ENCODE measurements at regions not wholly inside any gene's neighbourhood (a gene's known extent, or its start where the extent isn't known, plus 50 kb on each side); places are given as distances from the start of the nearest gene placed in this dataset.

- no peak for DNase-seq
- no peak for ATAC-seq
These were observed 164.1 kb upstream of the TOM1L1 start for GRCh38 chr17:54736573-54736972.

GRCh38 chr17:54738496-54738895 lies 162.2 kb upstream of the TOM1L1 start:
- ATAC-seq (no peak), DNase-seq (no peak)

DNA sequence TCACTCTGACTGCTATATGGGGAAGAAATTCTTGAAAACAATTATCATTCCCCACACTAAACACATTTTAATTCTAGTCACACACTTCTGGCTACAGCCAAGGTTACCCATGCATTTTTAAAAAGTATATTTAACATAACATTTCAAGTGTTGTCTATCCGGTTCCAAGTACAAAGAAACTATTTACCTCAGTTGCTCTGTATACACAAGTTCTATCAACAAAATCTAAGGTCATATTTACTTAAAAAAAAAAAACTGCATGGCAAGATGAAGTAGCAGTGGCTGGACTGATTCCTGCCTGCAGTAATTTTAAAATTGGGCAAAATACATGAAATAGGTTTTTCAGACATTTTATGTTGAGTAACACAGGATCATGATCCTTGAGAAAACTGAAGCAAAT lies 155.9 kb upstream of the TOM1L1 start:
- no peak for DNase-seq
- no peak for ATAC-seq

DNA sequence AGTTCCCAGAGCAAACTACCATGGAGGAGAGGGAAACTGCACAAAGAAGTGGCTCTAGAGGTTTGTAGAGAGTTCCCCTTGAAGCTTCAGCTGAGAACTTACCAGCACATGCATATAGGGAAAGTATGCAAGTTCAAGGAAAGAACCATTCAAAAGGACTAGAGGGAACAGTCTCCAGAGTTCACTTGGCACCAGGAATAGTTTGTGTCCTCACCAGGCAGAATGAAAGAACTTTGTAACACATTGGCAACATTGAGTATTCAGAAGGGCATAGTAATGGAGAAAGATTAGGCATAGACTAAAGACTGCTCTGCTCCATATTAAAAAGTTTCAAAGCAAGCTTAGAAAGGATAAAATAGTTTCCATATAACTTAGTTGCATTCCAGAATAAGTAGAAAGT lies 155.4 kb upstream of the TOM1L1 start:
- ATAC-seq (no peak), DNase-seq (no peak)

- DNase-seq (no peak), ATAC-seq (no peak)
These were observed 154.8 kb upstream of the TOM1L1 start for GRCh38 chr17:54745862-54746261.

GRCh38 chr17:54749157-54749556 lies 151.5 kb upstream of the TOM1L1 start:
- ATAC-seq (no peak), DNase-seq (no peak)

GRCh38 chr17:54754560-54754959 lies 146.1 kb upstream of the TOM1L1 start:
- peak; percentile 13 for DNase-seq

DNA sequence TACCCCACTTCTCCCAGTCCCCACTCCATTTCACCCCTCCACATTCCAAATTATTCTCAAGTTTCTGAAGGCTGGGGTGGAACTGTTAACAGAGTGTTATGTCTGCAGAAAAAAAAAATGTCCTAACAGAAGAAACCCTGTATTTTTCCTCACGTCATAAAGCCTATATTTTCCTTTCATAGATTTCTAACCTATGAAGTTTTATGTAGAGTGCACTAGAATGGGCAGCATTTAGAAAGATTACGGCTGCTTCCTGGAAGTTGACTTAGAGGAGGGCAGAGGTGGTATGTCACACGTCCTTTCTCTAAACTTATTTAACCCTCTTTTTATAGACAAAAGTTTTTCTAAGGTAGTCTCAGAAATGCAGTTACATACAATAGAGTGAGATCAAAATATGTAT lies 139.8 kb upstream of the TOM1L1 start:
- ATAC-seq (no peak), DNase-seq (no peak)

More at GRCh38 chr17:54754560-54754959, 146.1 kb upstream of the TOM1L1 start:
- ATAC-seq = no peak

DNA sequence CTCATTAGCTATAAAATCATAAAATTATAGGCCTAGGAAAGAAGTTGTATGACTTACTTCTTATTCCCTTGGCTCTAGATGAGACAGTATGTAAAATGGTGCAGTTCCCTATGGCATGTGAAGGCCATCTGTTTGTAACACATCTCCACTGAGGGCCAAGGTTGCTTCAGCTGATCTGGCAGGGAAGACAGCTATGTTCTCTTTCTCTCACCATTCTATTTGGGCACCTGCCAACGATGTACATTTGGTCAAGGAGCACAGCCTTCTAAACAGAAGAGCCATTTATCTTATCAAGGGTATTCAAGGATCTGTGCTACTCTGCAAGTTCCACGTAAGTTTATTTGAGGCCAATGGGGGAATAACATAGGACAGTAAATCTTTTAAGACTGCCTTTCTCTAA lies 129.8 kb upstream of the TOM1L1 start:
- ATAC-seq = no peak
- no peak for DNase-seq

- DNase-seq = no peak
- ATAC-seq = no peak
These were observed 129.2 kb upstream of the TOM1L1 start for GRCh38 chr17:54771409-54771915.

DNA sequence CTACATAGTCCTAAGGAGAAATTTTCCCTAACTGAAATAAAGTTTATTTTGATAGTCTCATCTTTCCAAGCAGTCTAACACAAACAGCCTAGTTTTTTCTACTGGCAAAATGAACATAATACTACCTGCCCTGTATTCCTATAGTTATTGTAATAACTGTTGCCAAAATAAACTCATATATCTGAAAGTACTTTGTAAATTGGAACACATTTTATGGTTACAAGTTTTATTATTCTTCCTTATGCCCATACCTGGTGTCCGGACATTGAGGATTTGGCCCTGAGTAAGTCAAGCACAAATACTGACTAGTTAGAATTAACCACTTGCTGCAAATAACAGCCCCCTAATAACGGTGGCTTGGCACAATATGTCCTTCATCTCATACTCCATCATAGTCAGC lies 120.4 kb upstream of the TOM1L1 start:
- ATAC-seq (no peak), DNase-seq (no peak)

DNA sequence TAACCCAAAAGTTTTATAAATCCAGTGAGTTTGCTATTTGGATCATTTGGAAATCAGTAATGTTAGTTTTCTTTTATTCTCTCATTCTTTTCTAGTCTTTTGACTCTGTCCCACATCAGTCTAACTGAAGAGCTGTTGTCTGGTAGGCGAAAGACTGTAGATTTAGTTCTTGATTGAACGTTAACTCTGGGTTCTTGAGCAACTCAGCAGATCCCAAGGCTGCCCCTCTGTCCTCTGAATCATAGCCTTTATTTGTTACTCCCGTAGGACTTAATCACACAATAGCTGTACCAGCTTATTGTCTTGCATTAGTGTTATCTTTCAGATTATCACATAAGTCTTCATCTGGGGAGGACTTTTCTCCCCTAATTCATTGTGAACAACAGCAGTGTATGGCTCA lies 119.3 kb upstream of the TOM1L1 start:
- DNase-seq (no peak), ATAC-seq (no peak)

GRCh38 chr17:54784305-54784704 lies 116.3 kb upstream of the TOM1L1 start:
- no peak for ATAC-seq

DNA sequence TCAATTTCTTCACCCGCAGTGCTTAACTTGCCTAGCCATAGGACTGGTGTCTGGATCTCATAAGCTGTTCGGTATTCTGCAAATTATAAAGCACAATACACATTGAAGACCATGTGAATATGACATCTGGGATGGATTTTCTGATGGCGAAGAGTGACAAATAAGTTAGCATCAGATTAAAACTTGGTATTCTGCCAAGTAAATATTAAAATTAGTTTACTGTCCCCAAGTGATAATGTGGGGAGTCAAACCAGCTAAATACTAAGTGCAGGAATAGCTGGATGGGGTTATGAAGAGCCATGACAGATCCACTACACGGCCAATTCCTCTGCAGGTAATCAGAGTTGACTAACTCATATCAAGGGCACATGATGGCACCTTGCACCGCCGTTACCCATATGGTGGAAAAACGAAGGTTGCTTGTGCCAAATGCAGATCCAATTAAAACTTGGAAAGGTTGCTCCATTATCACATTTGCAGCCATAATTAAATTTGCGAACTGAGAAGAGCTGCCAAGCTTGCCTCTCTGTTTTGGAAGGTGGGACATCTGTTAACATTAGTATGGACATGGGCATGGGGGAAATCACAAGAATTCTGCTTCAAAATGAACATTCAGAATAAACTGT lies 114.9 kb upstream of the TOM1L1 start:
- ATAC-seq (no peak), DNase-seq (no peak)

More at GRCh38 chr17:54784305-54784704, 116.3 kb upstream of the TOM1L1 start:
- no peak for DNase-seq

DNA sequence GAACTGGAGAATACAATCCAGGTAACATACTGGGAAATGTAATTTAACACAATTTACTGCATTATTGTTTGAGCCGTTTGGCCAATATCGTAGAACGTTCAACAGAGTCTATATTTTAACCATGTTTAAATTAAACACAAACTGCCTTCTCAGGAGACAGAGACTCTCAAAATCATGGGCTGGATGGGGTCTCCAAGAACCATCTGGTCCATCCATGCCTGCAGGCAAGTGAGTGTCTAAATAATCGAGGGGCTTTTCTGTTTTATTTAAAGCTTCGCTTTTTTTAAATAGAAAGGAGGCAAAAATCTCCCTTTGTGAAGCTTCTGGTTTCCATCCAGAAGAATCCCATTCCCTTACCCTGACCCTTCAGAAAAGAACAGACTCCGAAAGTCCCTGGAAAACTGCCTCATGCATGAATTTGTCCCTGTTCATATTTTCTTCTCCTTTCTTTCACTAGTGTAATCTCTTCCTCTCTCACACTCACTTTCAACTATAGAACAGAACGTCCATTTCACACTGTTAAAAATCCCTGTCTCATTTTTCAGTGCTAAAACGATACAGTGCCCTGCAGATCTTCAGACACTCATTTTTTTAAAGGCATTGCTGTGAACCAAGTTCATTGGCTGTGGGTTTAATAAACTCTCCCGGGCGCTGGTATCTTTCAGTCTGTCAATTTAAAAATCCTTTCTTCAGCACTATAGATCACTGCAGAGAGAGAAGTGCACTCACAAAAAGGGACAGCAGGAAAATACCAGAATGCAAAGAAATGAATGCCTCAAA lies 111.4 kb upstream of the TOM1L1 start:
- no peak for ATAC-seq
- DNase-seq = no peak

- no peak for DNase-seq
- ATAC-seq = no peak
These were observed 107.4 kb upstream of the TOM1L1 start for GRCh38 chr17:54793271-54793670.

DNA sequence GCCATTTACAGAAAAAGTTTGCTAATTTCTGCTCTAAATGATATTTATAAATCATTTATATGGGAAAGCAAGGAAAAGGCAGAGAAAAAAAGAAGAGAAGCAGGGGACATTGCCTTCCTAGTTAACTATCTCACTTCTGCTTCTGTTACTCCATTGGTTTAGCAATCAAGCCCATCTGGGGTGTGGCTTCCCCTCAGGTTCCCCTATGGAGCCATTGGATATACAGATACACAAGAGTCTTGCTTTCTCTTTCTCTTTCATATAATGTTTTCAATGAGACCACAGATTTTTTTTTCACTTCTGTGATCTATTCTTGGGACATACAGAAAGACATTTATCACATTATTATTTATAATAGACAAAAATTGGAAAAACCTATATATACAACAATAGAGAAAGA lies 105.6 kb upstream of the TOM1L1 start:
- ATAC-seq (no peak), DNase-seq (no peak)

DNA sequence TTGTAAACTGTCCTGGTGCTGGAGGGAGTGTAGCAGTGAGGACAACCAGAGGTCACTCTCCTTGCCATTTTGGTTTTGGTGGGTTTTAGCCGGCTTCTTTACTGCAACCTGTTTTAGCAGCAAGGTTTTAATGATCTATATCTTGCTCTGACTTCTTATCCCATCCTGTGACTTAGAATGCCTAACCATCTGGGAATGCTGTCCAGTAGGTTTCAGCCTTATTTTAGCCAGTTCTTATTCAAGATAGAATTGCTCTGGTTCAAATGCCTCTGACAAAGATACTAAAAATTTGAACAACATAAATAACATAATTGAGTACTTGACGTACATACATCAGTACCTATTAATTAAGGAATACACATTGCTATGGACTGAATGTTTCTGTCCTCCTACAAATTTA lies 93.3 kb upstream of the TOM1L1 start:
- DNase-seq = no peak
- ATAC-seq = no peak

GRCh38 chr17:54813896-54814295 lies 86.8 kb upstream of the TOM1L1 start:
- DNase-seq = no peak
- ATAC-seq = no peak

DNA sequence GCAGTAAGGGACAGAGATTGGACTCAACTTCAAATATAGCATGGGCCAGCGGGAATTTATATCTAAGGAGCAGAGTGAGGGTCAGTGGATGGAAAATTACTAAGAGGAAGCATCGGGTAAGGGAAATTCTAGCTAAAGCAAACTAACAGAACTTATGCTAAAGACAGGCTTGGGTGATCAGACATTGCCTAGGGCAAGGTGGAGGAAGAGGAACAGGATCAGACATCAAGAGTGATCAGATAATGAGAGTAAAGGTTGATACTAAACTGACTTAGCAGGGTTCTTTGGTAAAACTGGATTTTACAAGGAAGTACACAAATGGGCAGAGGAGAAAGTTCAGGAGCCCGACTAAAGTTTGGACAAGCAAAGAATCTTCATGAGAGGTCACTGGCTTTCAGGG lies 86.3 kb upstream of the TOM1L1 start:
- no peak for DNase-seq
- no peak for ATAC-seq

- ATAC-seq (no peak), DNase-seq (no peak)
These were observed 66.6 kb upstream of the TOM1L1 start for GRCh38 chr17:54834086-54834485.

DNA sequence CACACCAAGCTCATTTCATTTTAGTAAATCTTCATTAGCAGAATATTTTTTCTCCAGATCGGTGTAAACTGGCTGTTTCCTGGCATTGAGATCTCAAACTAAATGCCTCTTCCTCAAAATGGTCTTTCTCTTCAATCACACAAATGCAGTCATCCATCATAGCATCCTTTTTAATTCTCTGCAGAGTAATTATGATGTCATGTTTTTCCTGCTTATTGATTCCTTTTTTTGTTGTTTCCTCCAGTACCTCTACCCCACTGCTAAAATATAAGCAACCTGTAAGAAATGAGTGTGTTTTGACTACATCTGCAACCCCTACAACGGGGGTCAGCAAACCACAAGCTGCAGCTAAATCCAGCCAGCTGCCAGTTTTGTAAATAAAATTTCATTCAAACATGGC lies 65.6 kb upstream of the TOM1L1 start:
- DNase-seq = no peak
- no peak for ATAC-seq

GRCh38 chr17:54836723-54837462 lies 63.8 kb upstream of the TOM1L1 start:
- DNase-seq = no peak
- ATAC-seq = no peak
